ENCODE measurements at regions not wholly inside any gene's neighbourhood (a gene's known extent, or its start where the extent isn't known, plus 50 kb on each side); places are given as distances from the start of the nearest gene placed in this dataset.

- no peak for DNase-seq (ENCODE audit: insufficient read length, low spot score)
- TF ChIP-seq POLR2A (IDR thresholded peaks at IDR 0.05; ENCODE audit: low read depth, low read length), result no peak
- no peak for FAIRE-seq
Measured at GRCh38 chr1:88451856-88452255, 232.2 kb upstream of the PKN2 start.

GRCh38 chr1:88453295-88453694, 230.8 kb upstream of the PKN2 start:
- TF ChIP-seq POLR2A (IDR thresholded peaks at IDR 0.05; ENCODE audit: low read depth, low read length), result no peak
- no peak for FAIRE-seq
- no peak for DNase-seq (ENCODE audit: insufficient read length, low spot score)

- FAIRE-seq (no peak), DNase-seq (ENCODE audit: insufficient read length, low spot score) (no peak)
- TF ChIP-seq POLR2A (IDR thresholded peaks at IDR 0.05; ENCODE audit: low read depth, low read length), result no peak
Measured at GRCh38 chr1:88454781-88455180, 229.3 kb upstream of the PKN2 start.

GRCh38 chr1:88455621-88456256, 228.3 kb upstream of the PKN2 start:
- FAIRE-seq, result no peak
- DNase-seq (ENCODE audit: insufficient read length, low spot score), result no peak
- TF ChIP-seq POLR2A (IDR thresholded peaks at IDR 0.05; ENCODE audit: low read depth, low read length), result no peak

GRCh38 chr1:88457197-88457596, 226.9 kb upstream of the PKN2 start:
- FAIRE-seq, result no peak

GRCh38 chr1:88461007-88461406, 223.1 kb upstream of the PKN2 start:
- DNase-seq (ENCODE audit: insufficient read length, low spot score) (no peak), FAIRE-seq (no peak)
- no peak for TF ChIP-seq POLR2A (IDR thresholded peaks at IDR 0.05; ENCODE audit: low read depth, low read length)

More at GRCh38 chr1:88457197-88457596, 226.9 kb upstream of the PKN2 start:
- DNase-seq (ENCODE audit: insufficient read length, low spot score), result no peak
- no peak for TF ChIP-seq POLR2A (IDR thresholded peaks at IDR 0.05; ENCODE audit: low read depth, low read length)

- no peak for DNase-seq (ENCODE audit: insufficient read length, low spot score)
- FAIRE-seq, result no peak
- no peak for TF ChIP-seq POLR2A (IDR thresholded peaks at IDR 0.05; ENCODE audit: low read depth, low read length)
Measured at GRCh38 chr1:88462096-88462487, 222.0 kb upstream of the PKN2 start.

- DNase-seq (ENCODE audit: insufficient read length, low spot score) (no peak), FAIRE-seq (no peak)
- no peak for TF ChIP-seq POLR2A (IDR thresholded peaks at IDR 0.05; ENCODE audit: low read depth, low read length)
Measured at GRCh38 chr1:88462488-88463261, 221.4 kb upstream of the PKN2 start.

GRCh38 chr1:88463401-88463985, 220.6 kb upstream of the PKN2 start:
- no peak for TF ChIP-seq POLR2A (IDR thresholded peaks at IDR 0.05; ENCODE audit: low read depth, low read length)
- no peak for DNase-seq (ENCODE audit: insufficient read length, low spot score)
- FAIRE-seq, result no peak

GRCh38 chr1:88466011-88466410, 218.1 kb upstream of the PKN2 start:
- TF ChIP-seq POLR2A (IDR thresholded peaks at IDR 0.05; ENCODE audit: low read depth, low read length), result no peak
- FAIRE-seq, result no peak

GRCh38 chr1:88466899-88467580, 217.0 kb upstream of the PKN2 start:
- TF ChIP-seq POLR2A (IDR thresholded peaks at IDR 0.05; ENCODE audit: low read depth, low read length), result no peak
- FAIRE-seq (no peak), DNase-seq (ENCODE audit: insufficient read length, low spot score) (no peak)

More at GRCh38 chr1:88466011-88466410, 218.1 kb upstream of the PKN2 start:
- no peak for DNase-seq (ENCODE audit: insufficient read length, low spot score)

GRCh38 chr1:88472298-88472697, 211.8 kb upstream of the PKN2 start:
- FAIRE-seq, result no peak
- no peak for TF ChIP-seq POLR2A (IDR thresholded peaks at IDR 0.05; ENCODE audit: low read depth, low read length)
- DNase-seq (ENCODE audit: insufficient read length, low spot score), result no peak

GRCh38 chr1:88472714-88473113, 211.4 kb upstream of the PKN2 start:
- DNase-seq (ENCODE audit: insufficient read length, low spot score) (no peak), FAIRE-seq (no peak)
- TF ChIP-seq POLR2A (IDR thresholded peaks at IDR 0.05; ENCODE audit: low read depth, low read length), result no peak
